Body of pancreas (tissue), 4 donors: ENCODE measurements at regions not wholly inside any gene's neighbourhood (a gene's known extent, or its start where the extent isn't known, plus 50 kb on each side); places are given as distances from the start of the nearest gene placed in this dataset.
A peak's percentile ranks its signal among the peaks of the same experiment; 100 is the strongest.

Source experiments
- ATAC-seq: fragments of 150-250 bp; one replicate; pipeline ENCODE4 v1.9.1; 2016
- DNase-seq, 4 donors: peaks; one replicate each; pipeline ENCODE4 v3.0.0-alpha.2; 2019
- H3K27ac ChIP-seq, 4 donors: fragments of 200-600 bp; sonication (generic); 1 replicate in 3 of 4; 2 replicates in 1 of 4; pipeline versions ENCODE4 v1.5.1 to v1.6.1; 2016 to 2019; ENCODE audit warnings: mild to moderate bottlenecking in 1 of 4, mixed read lengths in 1 of 4, moderate library complexity in 1 of 4
- H3K27me3 ChIP-seq, 2 donors: fragments of 200-600 bp; sonication (generic); one replicate each; pipeline ENCODE4 v1.6.0; 2016; ENCODE audit warnings: mild to moderate bottlenecking in 1 of 2
- H3K36me3 ChIP-seq, 2 donors: fragments of 200-600 bp; sonication (generic); replicated peaks in 1 of 2; 2 replicates each; pipeline ENCODE4 v1.5.1; 2016; ENCODE audit warnings: low read depth in 2 of 2; ENCODE audit not compliant: insufficient read depth in 1 of 2
- H3K4me1 ChIP-seq: fragments of 200-600 bp; sonication (generic); one replicate; pipeline ENCODE4 v1.6.0; 2016
- H3K4me3 ChIP-seq, 2 donors: fragments of 200-600 bp; sonication (generic); 1 replicate in 1 of 2; 2 replicates in 1 of 2; pipeline ENCODE4 v1.5.1; 2016 to 2019
- H3K9me3 ChIP-seq, 3 donors: fragments of 200-600 bp; sonication (generic); 1 replicate in 2 of 3; 2 replicates in 1 of 3; pipeline ENCODE4 v1.5.1; 2016
- POLR2A ChIP-seq, 3 donors: fragments of 450-650 bp; IDR thresholded peaks; one replicate each; pipeline ENCODE4 v1.6.1; 2016; ENCODE audit warnings: antibody characterized with exemption in 3 of 3, mild to moderate bottlenecking in 2 of 3
- WGBS, 2 donors: methylation state at CpG; one replicate each; pipeline ENCODE4 v1.1.5; 2017; 5-methylcytosine and 5-hydroxymethylcytosine counted together
- intact Hi-C: fragments of 100-400 bp; cut with DNase I; formaldehyde crosslinking; loops from one replicate; pipeline ENCODE4 v1.15.1; 2023
- TF ChIP-seq, protein P1 (sequence below), 7 experiments: fragments of 450-650 bp in 4 of 7; fragments of 200-600 bp in 3 of 7; sonication (generic) in 3 of 7; IDR thresholded peaks; one replicate each; pipeline ENCODE4 v1.5.1; 2016 to 2019; ENCODE audit warnings: antibody characterized with exemption in 7 of 7

DNA sequence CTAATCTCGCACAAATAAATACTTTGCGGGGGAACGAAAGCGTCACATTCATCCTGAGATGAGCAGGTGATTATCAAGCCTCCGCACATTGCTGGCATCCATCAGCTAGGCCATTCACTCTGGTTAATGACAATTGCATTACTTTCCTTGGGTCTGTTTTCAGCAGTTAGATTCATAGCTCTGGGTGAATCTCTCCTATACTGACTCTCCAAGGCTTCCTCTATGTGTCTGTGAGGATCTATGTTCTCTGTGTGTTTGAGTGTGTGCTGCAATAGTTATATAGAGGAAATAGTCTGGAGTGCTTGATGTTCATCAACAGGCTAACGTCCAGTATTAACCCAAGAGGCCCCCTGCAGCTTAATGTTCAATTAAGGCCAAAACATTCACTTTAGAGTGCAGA lies 133.0 kb upstream of the CTTNBP2NL start:
- TF ChIP-seq, protein P1, sequence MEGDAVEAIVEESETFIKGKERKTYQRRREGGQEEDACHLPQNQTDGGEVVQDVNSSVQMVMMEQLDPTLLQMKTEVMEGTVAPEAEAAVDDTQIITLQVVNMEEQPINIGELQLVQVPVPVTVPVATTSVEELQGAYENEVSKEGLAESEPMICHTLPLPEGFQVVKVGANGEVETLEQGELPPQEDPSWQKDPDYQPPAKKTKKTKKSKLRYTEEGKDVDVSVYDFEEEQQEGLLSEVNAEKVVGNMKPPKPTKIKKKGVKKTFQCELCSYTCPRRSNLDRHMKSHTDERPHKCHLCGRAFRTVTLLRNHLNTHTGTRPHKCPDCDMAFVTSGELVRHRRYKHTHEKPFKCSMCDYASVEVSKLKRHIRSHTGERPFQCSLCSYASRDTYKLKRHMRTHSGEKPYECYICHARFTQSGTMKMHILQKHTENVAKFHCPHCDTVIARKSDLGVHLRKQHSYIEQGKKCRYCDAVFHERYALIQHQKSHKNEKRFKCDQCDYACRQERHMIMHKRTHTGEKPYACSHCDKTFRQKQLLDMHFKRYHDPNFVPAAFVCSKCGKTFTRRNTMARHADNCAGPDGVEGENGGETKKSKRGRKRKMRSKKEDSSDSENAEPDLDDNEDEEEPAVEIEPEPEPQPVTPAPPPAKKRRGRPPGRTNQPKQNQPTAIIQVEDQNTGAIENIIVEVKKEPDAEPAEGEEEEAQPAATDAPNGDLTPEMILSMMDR (IDR thresholded peaks at IDR 0.05), result no peak
- no peak for TF ChIP-seq POLR2A (IDR thresholded peaks at IDR 0.05)
- Histone ChIP-seq H3K27ac (no peak overlapping the region), H3K4me1 (peaks cover 6% of the 10 kb centered on the region), H3K9me3 (no peaks in the 10 kb centered on the region), H3K27me3 (no peaks in the 10 kb centered on the region), H3K4me3 (no peak overlapping the region), H3K36me3 (no peaks in the 10 kb centered on the region)
- no peak for ATAC-seq
- 79 to 83% methylated on average over 6 of the region's 6 CpGs for WGBS, 2 donors
- DNase-seq, result no peak
- intact Hi-C loops, result no loop called here

DNA sequence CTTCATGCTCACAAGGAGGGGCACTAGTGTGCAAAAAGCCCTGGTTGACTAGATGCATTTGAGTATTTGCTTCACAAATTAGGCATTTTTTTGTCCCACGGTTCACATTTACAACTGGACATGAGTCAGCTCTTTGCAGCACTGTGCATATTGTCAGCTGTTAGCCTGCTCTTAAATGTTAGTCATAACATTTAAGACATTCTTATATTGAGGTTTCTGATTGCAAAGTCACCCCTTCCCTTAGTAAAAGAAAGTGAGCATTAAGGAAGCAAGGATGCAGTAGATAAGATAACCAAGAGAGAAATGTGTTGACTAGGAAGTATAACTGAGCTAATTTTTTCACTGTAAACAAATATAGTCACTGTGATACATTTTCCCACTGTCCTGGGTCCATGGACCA lies 132.6 kb upstream of the CTTNBP2NL start:
- intact Hi-C loops, result no loop called here
- ATAC-seq (no peak), DNase-seq (no peak)
- no peaks in the 10 kb centered on the region for H3K27me3 ChIP-seq
- WGBS, 2 donors, result 36 to 71% methylated on average over 1 of the region's 1 CpG
- no peaks in the 10 kb centered on the region for H3K36me3 ChIP-seq
- H3K27ac ChIP-seq, result no peak overlapping the region
- peaks cover 8% of the 10 kb centered on the region for H3K4me1 ChIP-seq
- TF ChIP-seq, protein P1 (IDR thresholded peaks at IDR 0.05), result no peak
- no peak for TF ChIP-seq POLR2A (IDR thresholded peaks at IDR 0.05)
- H3K9me3 ChIP-seq, result no peaks in the 10 kb centered on the region
- no peak overlapping the region for H3K4me3 ChIP-seq

DNA sequence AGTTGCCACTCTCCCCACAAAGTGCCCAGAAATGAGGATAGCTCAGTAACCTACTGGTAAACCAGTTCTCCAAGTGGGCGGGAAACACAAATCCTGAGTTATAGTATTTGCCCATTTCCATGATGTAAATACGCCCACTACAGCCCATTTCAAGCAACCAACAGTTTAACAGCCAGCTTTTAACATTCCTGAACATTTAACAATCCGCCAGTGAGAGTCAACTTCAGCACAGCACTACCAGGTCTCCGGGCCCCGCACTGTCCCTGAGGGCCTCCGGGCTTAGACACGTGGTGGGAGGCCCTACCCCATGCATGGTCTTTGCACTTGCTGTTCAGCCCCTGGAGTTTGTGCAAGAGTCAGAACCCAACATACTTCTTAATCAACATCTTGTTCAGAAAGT lies 132.0 kb upstream of the CTTNBP2NL start:
- Histone ChIP-seq H3K27ac (no peak overlapping the region), H3K4me3 (no peak overlapping the region), H3K36me3 (no peaks in the 10 kb centered on the region), H3K9me3 (no peaks in the 10 kb centered on the region), H3K4me1 (peaks cover 8% of the 10 kb centered on the region), H3K27me3 (no peaks in the 10 kb centered on the region)
- DNase-seq, result no peak
- no peak for ATAC-seq
- TF ChIP-seq, protein P1 (IDR thresholded peaks at IDR 0.05), result no peak
- TF ChIP-seq POLR2A (IDR thresholded peaks at IDR 0.05), result no peak
- WGBS, 2 donors, result 73 to 83% methylated on average over 7 of the region's 7 CpGs
- intact Hi-C loops, result no loop called here

DNA sequence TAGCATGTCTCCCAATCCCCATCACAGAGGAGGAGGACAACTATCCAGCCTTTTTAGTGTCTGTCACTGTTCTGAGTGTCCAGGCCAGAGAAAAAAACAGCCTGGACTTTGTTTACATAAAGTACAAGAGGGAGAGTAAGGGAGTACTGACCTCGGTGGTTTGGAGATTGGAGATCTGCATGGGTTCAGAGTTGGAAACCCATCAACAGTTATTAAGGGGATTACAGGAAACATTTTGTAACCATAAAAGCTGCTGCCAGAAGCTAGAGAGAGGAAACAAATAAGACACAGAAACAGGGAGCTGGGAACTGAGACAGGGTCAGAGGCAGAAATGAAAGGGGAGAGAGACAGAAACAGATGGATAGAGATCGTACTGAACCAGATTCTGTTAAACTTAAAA lies 131.5 kb upstream of the CTTNBP2NL start:
- WGBS, 2 donors, result 54 to 58% methylated on average over 2 of the region's 2 CpGs
- Histone ChIP-seq H3K27me3 (no peaks in the 10 kb centered on the region), H3K27ac (no peak overlapping the region), H3K9me3 (no peaks in the 10 kb centered on the region), H3K4me1 (peaks cover 8% of the 10 kb centered on the region), H3K36me3 (no peaks in the 10 kb centered on the region), H3K4me3 (no peak overlapping the region)
- intact Hi-C loops, result no loop called here
- no peak for DNase-seq
- TF ChIP-seq POLR2A (IDR thresholded peaks at IDR 0.05), result no peak
- TF ChIP-seq, protein P1 (IDR thresholded peaks at IDR 0.05), result no peak
- peak; percentile 27 for ATAC-seq

DNA sequence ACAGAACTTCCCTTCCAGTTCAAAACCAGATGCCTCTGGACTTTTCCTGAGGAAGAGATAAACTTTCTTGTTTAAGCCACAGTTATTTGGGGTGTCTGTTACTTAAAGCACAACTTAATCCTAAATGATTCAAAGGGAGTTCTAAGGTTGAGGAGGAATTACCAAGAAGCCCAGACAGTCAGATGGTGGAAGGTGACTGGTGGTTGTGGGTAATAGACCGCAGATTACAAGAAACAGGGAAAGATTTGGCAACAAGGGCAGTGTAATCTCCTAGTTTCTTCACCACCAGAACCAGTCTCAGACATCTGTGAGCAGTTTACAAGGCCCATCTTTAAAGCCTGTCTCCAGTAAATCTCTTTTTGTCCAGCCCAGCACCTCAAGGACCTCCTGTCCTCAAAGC lies 130.1 kb upstream of the CTTNBP2NL start:
- DNase-seq (no peak), ATAC-seq (no peak)
- 84 to 90% methylated on average over 1 of the region's 1 CpG for WGBS, 2 donors
- Histone ChIP-seq H3K27me3 (no peaks in the 10 kb centered on the region), H3K9me3 (no peaks in the 10 kb centered on the region), H3K36me3 (no peaks in the 10 kb centered on the region), H3K4me3 (no peak overlapping the region), H3K27ac (no peak overlapping the region), H3K4me1 (peaks cover 8% of the 10 kb centered on the region)
- TF ChIP-seq POLR2A (IDR thresholded peaks at IDR 0.05), result no peak
- TF ChIP-seq, protein P1 (IDR thresholded peaks at IDR 0.05), result no peak
- intact Hi-C loops, result no loop called here
